GM23338 (cell line): ENCODE measurements at regions not wholly inside any gene's neighbourhood (a gene's known extent, or its start where the extent isn't known, plus 50 kb on each side); places are given as distances from the start of the nearest gene placed in this dataset.

ENCODE experiments used
- ATAC-seq: fragments of 200-7000 bp; cut with Tn5 transposase; 3 replicates; pipeline ENCODE4 v1.9.1; 2020
- DNase-seq: peaks from one replicate; pipeline ENCODE4 v3.0.0-alpha.2; 2015; ENCODE audit warnings: low spot score
- H2AFZ ChIP-seq: fragments of 200-600 bp; sonication (generic); 2 replicates; pipeline ENCODE4 v1.8.0; 2016; ENCODE audit warnings: antibody characterized with exemption, mild to moderate bottlenecking, moderate library complexity
- H3F3A ChIP-seq: fragments of 200-600 bp; sonication (generic); replicated peaks from 2 replicates; pipeline ENCODE4 v1.8.0; 2017; ENCODE audit warnings: antibody characterized with exemption, mixed run types, low read depth
- H3K27ac ChIP-seq: fragments of 200-600 bp; sonication (generic); 2 replicates; pipeline ENCODE4 v1.6.1; 2016; ENCODE audit warnings: low read depth
- H3K27me3 ChIP-seq: fragments of 200-600 bp; sonication (generic); 2 replicates; pipeline ENCODE4 v1.8.0; 2016; ENCODE audit warnings: mild to moderate bottlenecking, mixed run types, moderate library complexity; ENCODE audit not compliant: insufficient read depth
- H3K36me3 ChIP-seq: fragments of 200-600 bp; sonication (generic); 2 replicates; pipeline ENCODE4 v1.8.0; 2016; ENCODE audit warnings: mild to moderate bottlenecking; ENCODE audit not compliant: insufficient read depth
- H3K4me1 ChIP-seq: fragments of 200-600 bp; sonication (generic); 2 replicates; pipeline ENCODE4 v1.8.0; 2016; ENCODE audit warnings: mild to moderate bottlenecking, moderate library complexity; ENCODE audit not compliant: insufficient read depth
- H3K4me2 ChIP-seq: fragments of 200-600 bp; sonication (generic); 2 replicates; pipeline ENCODE4 v1.7.1; 2017; ENCODE audit warnings: mixed run types
- H3K4me3 ChIP-seq: fragments of 200-600 bp; sonication (generic); 2 replicates; pipeline ENCODE4 v1.6.1; 2016; ENCODE audit warnings: mixed run types
- H3K79me2 ChIP-seq: fragments of 200-600 bp; sonication (generic); replicated peaks from 2 replicates; pipeline ENCODE4 v1.8.0; 2017; ENCODE audit warnings: mild to moderate bottlenecking; ENCODE audit not compliant: insufficient read depth
- H3K9me2 ChIP-seq: fragments of 200-600 bp; sonication (generic); 2 replicates; pipeline ENCODE4 v1.8.0; 2017; ENCODE audit not compliant: insufficient read depth
- H4K20me1 ChIP-seq: fragments of 200-600 bp; sonication (generic); replicated peaks from 2 replicates; pipeline ENCODE4 v1.8.0; 2017; ENCODE audit warnings: mild to moderate bottlenecking; ENCODE audit not compliant: insufficient read depth
- H3K27ac Mint-ChIP-seq: 2 replicates; pipeline ENCODE4 v1.8.0; 2020; ENCODE audit warnings: inconsistent platforms, mild to moderate bottlenecking, moderate library complexity, mixed read lengths
- H3K27me3 Mint-ChIP-seq: 3 replicates; pipeline ENCODE4 v1.8.0; 2022; ENCODE audit warnings: low read depth, mild to moderate bottlenecking, moderate library complexity, mixed read lengths, inconsistent platforms; ENCODE audit not compliant: insufficient read depth, poor library complexity
- H3K36me3 Mint-ChIP-seq: 3 replicates; pipeline ENCODE4 v1.8.0; 2021; ENCODE audit warnings: low read depth, mild to moderate bottlenecking, inconsistent platforms, moderate library complexity, mixed read lengths
- H3K4me1 Mint-ChIP-seq: 3 replicates; pipeline ENCODE4 v1.8.0; 2020; ENCODE audit warnings: mild to moderate bottlenecking, inconsistent platforms, mixed read lengths
- H3K4me3 Mint-ChIP-seq: 3 replicates; pipeline ENCODE4 v1.8.0; 2021; ENCODE audit warnings: moderate library complexity, mild to moderate bottlenecking, inconsistent platforms, mixed read lengths
- H3K9me3 Mint-ChIP-seq: 3 replicates; pipeline ENCODE4 v1.8.0; 2020; ENCODE audit warnings: moderate library complexity, mild to moderate bottlenecking, inconsistent platforms, mixed read lengths
- CREB1 ChIP-seq: fragments of 250-450 bp; sonication (Bioruptor Pico); IDR thresholded peaks from 2 replicates; pipeline ENCODE4 v1.5.0; 2020; ENCODE audit warnings: low read depth, mild to moderate bottlenecking, moderate library complexity
- CTCF ChIP-seq, 2 experiments: fragments of 200-600 bp in 1 of 2; sonication (generic) in 1 of 2; conservative IDR thresholded peaks; 2 replicates each; pipeline versions ENCODE4 v1.5.1 to v1.6.1; 2016 to 2017; ENCODE audit warnings: antibody characterized with exemption in 2 of 2, low read depth in 2 of 2, mild to moderate bottlenecking in 2 of 2, moderate library complexity in 1 of 2
- ETS1 ChIP-seq: IDR thresholded peaks from 2 replicates; pipeline ENCODE4 v1.6.1; 2016; ENCODE audit warnings: antibody characterized with exemption
- EZH2 ChIP-seq: fragments of 200-600 bp; sonication (generic); IDR thresholded peaks from one replicate; pipeline ENCODE4 v1.8.0; 2017; ENCODE audit warnings: antibody characterized with exemption, mild to moderate bottlenecking, low read depth; ENCODE audit not compliant: unreplicated experiment
- EZH2phosphoT487 ChIP-seq: fragments of 200-600 bp; sonication (generic); IDR thresholded peaks from one replicate; pipeline ENCODE4 v1.8.1; 2018; ENCODE audit warnings: antibody characterized with exemption; ENCODE audit not compliant: unreplicated experiment
- JUNB ChIP-seq: IDR thresholded peaks from one replicate; pipeline ENCODE4 v1.6.1; 2016; ENCODE audit warnings: antibody characterized with exemption; ENCODE audit not compliant: unreplicated experiment
- NANOG ChIP-seq: IDR thresholded peaks from 2 replicates; pipeline ENCODE4 v1.6.1; 2016; ENCODE audit warnings: antibody characterized with exemption, borderline replicate concordance
- POLR2AphosphoS5 ChIP-seq: IDR thresholded peaks from 2 replicates; pipeline ENCODE4 v1.6.1; 2016; ENCODE audit warnings: antibody characterized with exemption, low read depth
- REST ChIP-seq: IDR thresholded peaks from one replicate; pipeline ENCODE4 v1.6.1; 2018; ENCODE audit warnings: antibody characterized with exemption; ENCODE audit not compliant: unreplicated experiment
- STAT1 ChIP-seq: IDR thresholded peaks from one replicate; pipeline ENCODE4 v1.6.1; 2016; ENCODE audit warnings: antibody characterized with exemption; ENCODE audit not compliant: unreplicated experiment
- ZNF114 ChIP-seq: fragments of 250-450 bp; sonication (Bioruptor Pico); IDR thresholded peaks from 2 replicates; pipeline ENCODE4 v1.5.0; 2020; ENCODE audit warnings: mild to moderate bottlenecking, moderate library complexity
- ZNF331 ChIP-seq: fragments of 250-450 bp; sonication (Bioruptor Pico); IDR thresholded peaks from 2 replicates; pipeline ENCODE4 v1.5.0; 2020; ENCODE audit warnings: low read depth, mild to moderate bottlenecking, moderate library complexity
- ZNF462 ChIP-seq: fragments of 250-450 bp; sonication (Bioruptor Pico); IDR thresholded peaks from 2 replicates; pipeline ENCODE4 v1.5.0; 2020; ENCODE audit warnings: mild to moderate bottlenecking, moderate library complexity

- DNase-seq (no peak), ATAC-seq (peak; percentile 66; the same call in 2 of the 3 replicates)
- Histone ChIP-seq H3K4me2 (no peak overlapping the region), H3K79me2 (no peaks in the 10 kb centered on the region), H3K4me3 (no peak overlapping the region), H3K27me3 (no peaks in the 10 kb centered on the region), H3K27ac (no peak overlapping the region), H3K4me1 (no peaks in the 10 kb centered on the region), H3K36me3 (no peaks in the 10 kb centered on the region), H4K20me1 (no peaks in the 10 kb centered on the region), H2AFZ (no peak overlapping the region), H3F3A (no peaks in the 10 kb centered on the region), H3K9me2 (0 out of 2 replicates have a peak, but pooled peaks cover 4% of the 10 kb centered on the region)
- TF ChIP-seq STAT1 (no peak), ZNF331 (CRISPR knock-in tag) (no peak), CREB1 (CRISPR knock-in tag) (no peak), EZH2 (no peak), CTCF (conservative IDR thresholded peaks at IDR 0.05; ENCODE audit: low read depth in 2 of 2) (no peak), JUNB (no peak), EZH2phosphoT487 (no peak), REST (no peak), ZNF462 (no peak), ZNF114 (no peak), NANOG (no peak), POLR2AphosphoS5 (no peak), ETS1 (no peak)
- Mint-ChIP-seq H3K4me1 (no peaks in the 10 kb centered on the region; the same call in 2 of the 3 replicates), H3K4me3 (no peak overlapping the region), H3K9me3 (peaks cover 10% of the 10 kb centered on the region), H3K27me3 (peaks cover 5% of the 10 kb centered on the region), H3K27ac (no peak overlapping the region), H3K36me3 (peaks cover 6% of the 10 kb centered on the region; the same call in 1 of the 3 replicates)
Observed at GRCh38 chr13:76823969-76824368, 62.2 kb downstream of the KCTD12 start.
